Keratinocyte (primary cell): ENCODE measurements at regions not wholly inside any gene's neighbourhood (a gene's known extent, or its start where the extent isn't known, plus 50 kb on each side); places are given as distances from the start of the nearest gene placed in this dataset.

Experiments used
- DNase-seq: peaks from one replicate; pipeline ENCODE4 v3.0.0-alpha.2; 2011; ENCODE audit warnings: low read depth, missing footprints, low spot score
- FAIRE-seq: peaks from 2 replicates; lab custom pipeline; 2011; peaks lifted over from hg19 to GRCh38; lab: Jason Lieb, UNC
- H2AFZ ChIP-seq: 2 replicates; pipeline ENCODE4 v1.6.0; 2012; ENCODE audit warnings: low read length, control low read depth, inconsistent platforms; ENCODE audit not compliant: control insufficient read depth
- H3K27ac ChIP-seq: 2 replicates; pipeline ENCODE4 v1.5.1; 2011; ENCODE audit warnings: low read length; ENCODE audit not compliant: control insufficient read depth, insufficient read depth
- H3K27me3 ChIP-seq: 3 replicates; pipeline ENCODE4 v1.6.0; 2011; ENCODE audit warnings: low read length; ENCODE audit not compliant: control insufficient read depth, insufficient read depth; ENCODE audit errors: extremely low read depth
- H3K36me3 ChIP-seq, 2 experiments: 2 replicates in 1 of 2; 3 replicates in 1 of 2; pipeline ENCODE4 v1.5.1; 2011; ENCODE audit warnings: low read length in 2 of 2, mild to moderate bottlenecking in 1 of 2; ENCODE audit not compliant: control insufficient read depth in 2 of 2, insufficient read depth in 2 of 2; ENCODE audit errors: extremely low read depth in 1 of 2
- H3K4me1 ChIP-seq: 3 replicates; pipeline ENCODE4 v1.5.1; 2011; ENCODE audit warnings: low read length; ENCODE audit not compliant: control insufficient read depth, insufficient read depth; ENCODE audit errors: extremely low read depth
- H3K4me2 ChIP-seq: 3 replicates; pipeline ENCODE4 v1.6.0; 2011; ENCODE audit warnings: low read depth, low read length; ENCODE audit not compliant: control insufficient read depth, insufficient read depth; ENCODE audit errors: extremely low read depth
- H3K4me3 ChIP-seq, 3 experiments: fragments of 200-600 bp in 1 of 3; sonication (generic) in 1 of 3; 2 replicates in 2 of 3; 3 replicates in 1 of 3; pipeline ENCODE4 v1.5.1; 2011 to 2016; ENCODE audit warnings: low read length in 3 of 3, mild to moderate bottlenecking in 3 of 3, control low read depth in 2 of 3, inconsistent platforms in 1 of 3, low read depth in 1 of 3, mixed read lengths in 1 of 3, mixed run types in 1 of 3, moderate library complexity in 1 of 3; ENCODE audit not compliant: control insufficient read depth in 2 of 3, insufficient read depth in 2 of 3; ENCODE audit errors: extremely low read depth in 1 of 3
- H3K79me2 ChIP-seq: 2 replicates; pipeline ENCODE4 v1.6.0; 2012; ENCODE audit warnings: low read length; ENCODE audit not compliant: control insufficient read depth, insufficient read depth
- H3K9ac ChIP-seq: 3 replicates; pipeline ENCODE4 v1.6.0; 2011; ENCODE audit warnings: low read length; ENCODE audit not compliant: control insufficient read depth, insufficient read depth; ENCODE audit errors: extremely low read depth
- H3K9me1 ChIP-seq: 3 replicates; pipeline ENCODE4 v1.6.0; 2011; ENCODE audit warnings: low read length; ENCODE audit not compliant: control insufficient read depth, insufficient read depth; ENCODE audit errors: extremely low read depth
- H3K9me3 ChIP-seq: 2 replicates; pipeline ENCODE4 v1.5.1; 2012; ENCODE audit warnings: low read depth, low read length; ENCODE audit not compliant: control insufficient read depth
- H4K20me1 ChIP-seq: 3 replicates; pipeline ENCODE4 v1.6.0; 2011; ENCODE audit warnings: low read length; ENCODE audit not compliant: control insufficient read depth, insufficient read depth; ENCODE audit errors: extremely low read depth
- EZH2 ChIP-seq: IDR thresholded peaks from one replicate; pipeline ENCODE4 v1.6.1; 2012; ENCODE audit warnings: inconsistent platforms, mild to moderate bottlenecking, low read length, moderate library complexity
- dilution Hi-C: fragments of 300-500 bp; cut with MboI; formaldehyde crosslinking; loops from one replicate; pipeline ENCODE4 v1.7.0; 2020; ENCODE audit warnings: low sequenced_read_pairs; ENCODE audit not compliant: extremely low pct_ligation_motif_present
- TF ChIP-seq, protein P1 (sequence below), 3 experiments: IDR thresholded peaks in 1 of 3; conservative IDR thresholded peaks in 1 of 3; optimal IDR thresholded peaks in 1 of 3; 2 replicates in 2 of 3; 3 replicates in 1 of 3; pipeline versions ENCODE3 to v1.5.1; 2011; ENCODE audit warnings: low read length in 3 of 3, mild to moderate bottlenecking in 3 of 3, moderate library complexity in 2 of 3, control low read depth in 1 of 3, inconsistent platforms in 1 of 3; ENCODE audit not compliant: insufficient read depth in 2 of 3; ENCODE audit errors: extremely low read depth in 1 of 3

DNA sequence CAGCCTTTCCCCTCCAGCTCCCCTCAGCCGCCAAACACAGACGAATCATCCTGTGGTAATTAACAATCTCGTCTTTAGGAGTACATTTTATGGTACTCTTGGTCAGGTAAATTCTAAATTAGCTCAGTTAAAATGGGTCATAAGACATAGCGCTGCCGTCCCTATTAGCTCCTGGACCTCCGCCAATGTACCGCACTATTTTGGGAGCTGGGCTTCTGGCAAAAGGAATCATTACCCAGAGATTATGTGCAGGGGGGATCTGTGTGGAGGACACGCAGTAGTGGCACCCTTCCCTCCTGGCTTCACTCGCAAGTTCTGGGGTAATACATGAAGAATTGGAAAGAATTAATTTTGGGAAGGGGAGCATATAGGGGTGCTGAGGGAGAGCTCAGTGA, 68.6 kb upstream of the ONECUT1 start:
- H3K4me2 ChIP-seq = peak overlapping the region; percentile 91
- H3K79me2 ChIP-seq = no peaks in the 10 kb centered on the region
- H3K9me3 ChIP-seq = no peaks in the 10 kb centered on the region
- H3K4me3 ChIP-seq = no peak overlapping the region
- H3K9ac ChIP-seq = no peak overlapping the region
- no peaks in the 10 kb centered on the region for H3K36me3 ChIP-seq
- peaks cover 17% of the 10 kb centered on the region for H3K4me1 ChIP-seq
- no peak overlapping the region for H3K27ac ChIP-seq
- H3K9me1 ChIP-seq = no peaks in the 10 kb centered on the region
- DNase-seq = no peak
- H3K27me3 ChIP-seq = no peaks in the 10 kb centered on the region
- FAIRE-seq = no peak
- dilution Hi-C loops = no loop called here
- TF ChIP-seq, protein P1, sequence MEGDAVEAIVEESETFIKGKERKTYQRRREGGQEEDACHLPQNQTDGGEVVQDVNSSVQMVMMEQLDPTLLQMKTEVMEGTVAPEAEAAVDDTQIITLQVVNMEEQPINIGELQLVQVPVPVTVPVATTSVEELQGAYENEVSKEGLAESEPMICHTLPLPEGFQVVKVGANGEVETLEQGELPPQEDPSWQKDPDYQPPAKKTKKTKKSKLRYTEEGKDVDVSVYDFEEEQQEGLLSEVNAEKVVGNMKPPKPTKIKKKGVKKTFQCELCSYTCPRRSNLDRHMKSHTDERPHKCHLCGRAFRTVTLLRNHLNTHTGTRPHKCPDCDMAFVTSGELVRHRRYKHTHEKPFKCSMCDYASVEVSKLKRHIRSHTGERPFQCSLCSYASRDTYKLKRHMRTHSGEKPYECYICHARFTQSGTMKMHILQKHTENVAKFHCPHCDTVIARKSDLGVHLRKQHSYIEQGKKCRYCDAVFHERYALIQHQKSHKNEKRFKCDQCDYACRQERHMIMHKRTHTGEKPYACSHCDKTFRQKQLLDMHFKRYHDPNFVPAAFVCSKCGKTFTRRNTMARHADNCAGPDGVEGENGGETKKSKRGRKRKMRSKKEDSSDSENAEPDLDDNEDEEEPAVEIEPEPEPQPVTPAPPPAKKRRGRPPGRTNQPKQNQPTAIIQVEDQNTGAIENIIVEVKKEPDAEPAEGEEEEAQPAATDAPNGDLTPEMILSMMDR (optimal IDR thresholded peaks at IDR 0.05 in 1 of 3, IDR thresholded peaks at IDR 0.05 in 1 of 3, conservative IDR thresholded peaks at IDR 0.05 in 1 of 3; ENCODE audit: extremely low read depth in 1 of 3, insufficient read depth in 2 of 3, low read length in 3 of 3) = no peak
- no peak for TF ChIP-seq EZH2
- H4K20me1 ChIP-seq = no peaks in the 10 kb centered on the region
- peak overlapping the region; percentile 17 for H2AFZ ChIP-seq

DNA sequence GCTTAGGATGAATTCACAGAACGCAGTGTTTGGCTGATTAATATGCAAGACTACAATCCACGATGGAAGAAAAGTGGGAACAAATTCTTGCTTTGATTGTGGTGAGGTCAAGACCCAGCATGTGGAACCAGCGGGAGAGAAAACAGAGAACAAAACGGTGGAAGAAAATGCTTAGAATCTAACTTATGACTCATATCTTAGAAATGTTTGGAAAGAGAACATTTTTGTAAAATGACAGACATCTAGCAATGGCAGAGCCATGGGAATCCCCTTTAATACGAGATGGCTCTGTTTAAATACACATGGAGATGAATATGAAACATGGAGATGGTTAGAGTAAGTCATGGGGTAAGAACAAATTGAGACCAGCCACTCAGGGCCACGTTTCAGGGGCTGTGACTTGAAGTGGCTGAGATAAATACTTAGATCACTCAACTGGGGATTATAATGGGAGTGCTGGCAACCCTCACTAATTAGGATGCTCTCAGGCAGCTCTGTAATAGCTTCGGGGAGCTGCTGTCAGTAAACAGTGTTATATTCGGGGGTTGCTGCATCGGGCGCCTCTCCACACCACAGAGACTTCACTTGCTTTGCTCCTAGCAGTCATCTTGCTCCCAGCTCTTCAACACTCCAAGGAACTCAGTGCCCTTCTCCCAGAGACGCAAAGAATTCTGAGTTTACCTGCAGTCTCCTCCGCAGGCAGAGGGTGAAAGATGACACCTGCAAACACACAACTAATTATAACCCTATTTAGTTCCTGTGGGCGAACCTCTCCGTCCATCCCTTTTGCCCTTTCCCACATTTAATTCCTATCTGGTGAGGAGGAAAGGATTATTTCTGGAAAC, 68.0 kb upstream of the ONECUT1 start:
- Histone ChIP-seq H3K4me1 (peaks cover 17% of the 10 kb centered on the region), H3K79me2 (no peaks in the 10 kb centered on the region), H3K27ac (peak overlapping the region; percentile 34), H3K9ac (peak overlapping the region; percentile 38), H3K4me3 (peak overlapping the region in 2 of 3 experiments; percentile 41 to 57), H4K20me1 (no peaks in the 10 kb centered on the region), H3K36me3 (no peaks in the 10 kb centered on the region), H3K9me1 (no peaks in the 10 kb centered on the region), H3K27me3 (no peaks in the 10 kb centered on the region), H2AFZ (peak overlapping the region; percentile 60), H3K9me3 (no peaks in the 10 kb centered on the region), H3K4me2 (peak overlapping the region; percentile 91)
- FAIRE-seq = peak; percentile 90
- DNase-seq = peak; percentile 36
- TF ChIP-seq EZH2 = no peak
- TF ChIP-seq, protein P1 (optimal IDR thresholded peaks at IDR 0.05 in 1 of 3, IDR thresholded peaks at IDR 0.05 in 1 of 3, conservative IDR thresholded peaks at IDR 0.05 in 1 of 3; ENCODE audit: extremely low read depth in 1 of 3, insufficient read depth in 2 of 3, low read length in 3 of 3) = no peak
- dilution Hi-C loops = no loop called here
